ENCODE measurements at regions not wholly inside any gene's neighbourhood (a gene's known extent, or its start where the extent isn't known, plus 50 kb on each side); places are given as distances from the start of the nearest gene placed in this dataset.
"Not testable (repeated sequence)": the region's sequence is repeated elsewhere in the genome, so short reads cannot be mapped to it uniquely, and the experiment has no call there.

DNA sequence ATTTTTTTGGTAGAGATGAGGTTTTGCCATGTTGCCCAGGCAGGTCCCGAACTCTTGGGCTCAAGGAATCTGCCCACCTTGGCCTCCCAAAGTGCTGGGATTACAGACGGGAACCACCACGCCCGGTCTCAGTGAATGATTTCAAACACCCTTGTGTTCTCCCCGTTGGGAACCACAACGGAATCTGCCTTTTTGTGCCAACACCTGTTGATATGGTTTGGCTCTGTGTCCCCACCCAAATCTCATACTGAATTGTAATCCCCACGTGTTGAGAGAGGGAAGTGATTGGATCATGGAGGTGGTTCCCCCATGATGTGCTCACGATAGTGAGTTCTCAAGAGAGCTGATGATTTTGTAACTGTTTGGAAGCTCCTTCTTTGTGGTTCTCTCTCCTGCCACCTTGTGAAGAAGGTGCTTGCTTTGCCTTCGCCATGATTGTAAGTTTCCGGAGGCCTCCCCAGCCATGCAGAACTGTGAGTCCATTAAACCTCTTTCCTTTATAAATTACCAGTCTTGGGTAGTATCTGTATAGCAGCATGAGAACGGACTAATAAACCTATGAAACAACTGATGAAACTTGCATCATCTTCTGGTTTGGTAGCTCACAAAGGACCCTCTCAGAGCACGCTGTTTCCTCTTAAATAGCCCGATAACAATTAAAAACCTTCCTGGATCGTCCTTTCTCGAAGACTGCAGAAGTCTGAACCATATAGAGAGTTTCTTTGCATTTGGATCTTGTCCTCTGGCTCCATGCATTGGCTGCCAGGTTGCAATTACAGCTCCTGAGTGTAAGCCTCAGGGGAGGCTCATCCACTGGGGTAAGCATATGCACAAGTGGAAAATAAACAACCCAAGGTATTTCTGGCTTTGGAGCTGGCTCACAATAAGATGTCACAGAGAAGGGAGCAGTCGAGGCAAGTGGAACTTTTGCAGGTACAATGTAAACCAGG lies 91.5 kb downstream of the SPRY4 start:
- ATAC-seq = no peak
- no peaks in the 10 kb centered on the region for H3K36me3 Mint-ChIP-seq
- H3K4me1 Mint-ChIP-seq = no peaks in the 10 kb centered on the region
- no peak overlapping the region for H3K4me3 Mint-ChIP-seq
- no peaks in the 10 kb centered on the region for H3K9me3 Mint-ChIP-seq
- peaks cover 65% of the 10 kb centered on the region for H3K27me3 Mint-ChIP-seq
- no peak overlapping the region for H3K27ac Mint-ChIP-seq

DNA sequence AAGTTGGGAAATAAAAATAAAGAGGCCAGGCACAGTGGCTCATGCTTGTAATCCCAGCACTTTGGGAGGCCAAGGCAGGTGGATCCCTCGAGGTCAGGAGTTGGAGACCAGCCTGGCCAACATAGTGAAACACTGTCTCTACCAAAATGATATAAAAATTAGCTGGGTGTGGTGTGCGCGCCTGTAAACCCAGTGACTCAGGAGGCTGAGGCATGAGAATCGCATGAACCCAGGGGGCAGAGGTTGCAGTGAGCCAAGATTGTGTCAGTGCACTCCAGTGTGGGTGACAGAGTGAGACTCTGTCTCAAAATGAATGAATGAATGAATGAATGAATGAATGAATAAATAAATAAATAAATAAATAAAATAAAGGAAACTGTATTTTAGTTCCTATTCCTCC lies 93.9 kb downstream of the SPRY4 start:
- not testable (repeated sequence) for H3K4me3 Mint-ChIP-seq, H3K36me3 Mint-ChIP-seq, ATAC-seq, H3K9me3 Mint-ChIP-seq, H3K4me1 Mint-ChIP-seq, H3K27ac Mint-ChIP-seq
- H3K27me3 Mint-ChIP-seq = peaks cover 46% of the 10 kb centered on the region

DNA sequence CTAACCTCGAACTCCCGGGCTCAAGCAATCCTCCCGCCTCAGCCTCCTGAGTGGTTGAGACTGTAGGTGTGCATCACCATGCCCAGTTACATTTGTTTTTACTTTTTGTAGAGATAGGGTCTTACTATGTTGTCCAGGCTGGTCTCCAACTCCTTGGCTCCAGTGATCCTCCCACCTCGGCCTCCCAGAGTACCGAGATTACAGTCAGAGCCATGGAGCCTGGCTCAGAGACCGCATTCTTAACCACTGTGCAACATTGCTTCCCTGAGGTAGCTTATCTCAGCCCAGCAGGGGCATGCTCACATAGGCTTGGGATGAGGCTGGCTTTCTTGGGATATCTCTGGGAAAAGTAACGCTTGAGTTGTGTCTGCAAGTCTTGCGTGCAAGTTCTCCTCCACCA lies 99.7 kb downstream of the SPRY4 start:
- ATAC-seq = no peak
- Mint-ChIP-seq H3K4me1 (peaks cover 20% of the 10 kb centered on the region), H3K27ac (no peak overlapping the region), H3K27me3 (peaks cover 27% of the 10 kb centered on the region), H3K9me3 (no peaks in the 10 kb centered on the region), H3K36me3 (no peaks in the 10 kb centered on the region), H3K4me3 (no peak overlapping the region)

DNA sequence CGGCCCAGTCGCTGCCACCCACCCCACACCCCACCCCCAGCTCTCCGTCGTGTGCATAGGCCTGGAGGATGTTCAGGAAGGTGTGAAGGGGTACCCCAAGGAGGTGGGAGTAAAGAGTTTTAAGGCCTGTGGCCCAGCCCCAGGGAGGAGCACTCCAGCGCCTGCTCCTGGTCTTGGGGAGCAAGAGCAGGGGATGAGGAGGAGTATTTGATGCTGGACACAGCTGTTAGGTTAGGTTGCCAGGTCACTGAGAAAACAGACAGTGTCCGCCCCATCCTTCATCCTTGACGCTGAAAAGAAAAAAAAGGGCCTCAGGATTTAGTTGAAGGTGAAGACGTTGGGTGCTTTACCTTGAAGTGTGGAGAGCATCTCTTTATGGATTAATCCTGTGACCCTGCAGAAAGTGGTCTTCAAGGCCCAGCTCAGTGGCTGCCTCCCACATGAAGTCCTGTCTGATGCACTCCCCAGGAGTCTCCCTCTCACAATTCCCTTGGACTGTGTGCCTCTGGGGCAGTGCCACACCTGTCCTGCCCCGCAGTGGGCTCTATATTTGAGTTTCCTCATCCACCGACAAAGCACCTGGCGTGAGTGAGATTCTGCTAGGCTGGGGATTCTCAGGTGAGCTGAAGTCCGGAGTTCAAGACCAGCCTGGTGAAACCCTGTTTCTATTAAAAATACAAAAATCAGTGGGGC lies 101.8 kb downstream of the SPRY4 start:
- ATAC-seq = no peak
- H3K4me1 Mint-ChIP-seq = peaks cover 20% of the 10 kb centered on the region
- peaks cover 46% of the 10 kb centered on the region for H3K27me3 Mint-ChIP-seq
- H3K4me3 Mint-ChIP-seq = no peak overlapping the region
- no peak overlapping the region for H3K27ac Mint-ChIP-seq
- H3K36me3 Mint-ChIP-seq = no peaks in the 10 kb centered on the region
- no peaks in the 10 kb centered on the region for H3K9me3 Mint-ChIP-seq

DNA sequence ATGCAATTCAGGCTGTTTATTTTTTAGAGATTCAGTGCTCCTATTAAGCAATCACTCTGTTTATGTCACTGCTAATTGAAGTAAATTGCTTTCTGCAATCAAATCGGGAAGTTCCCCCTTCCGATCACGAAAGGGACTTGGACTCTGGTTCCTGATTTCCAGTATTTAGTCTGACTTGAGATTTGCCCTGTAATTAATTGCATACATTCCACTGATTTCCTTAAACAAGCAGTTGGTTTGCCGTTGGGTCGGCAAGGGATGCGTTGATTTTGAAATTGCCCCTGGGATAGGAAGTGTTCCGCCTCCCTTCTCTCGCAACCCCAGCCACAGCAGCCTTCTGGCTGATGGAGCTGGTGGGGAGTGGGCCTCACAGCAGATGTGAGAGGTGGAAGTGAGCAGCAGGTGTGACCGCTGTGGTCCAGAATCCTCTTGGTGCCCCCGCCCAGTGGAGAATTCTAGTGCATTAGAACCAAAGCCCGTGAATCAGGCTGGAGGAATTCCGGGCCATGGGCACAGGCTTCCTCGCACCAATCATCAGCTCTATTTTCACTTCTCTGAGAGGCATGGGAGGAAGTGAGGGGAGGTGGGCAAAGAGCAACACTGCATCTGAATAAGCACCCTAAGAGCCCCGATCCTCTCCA lies 102.5 kb downstream of the SPRY4 start:
- peaks cover 20% of the 10 kb centered on the region for H3K4me1 Mint-ChIP-seq
- peaks cover 52% of the 10 kb centered on the region for H3K27me3 Mint-ChIP-seq
- H3K27ac Mint-ChIP-seq = no peak overlapping the region
- H3K4me3 Mint-ChIP-seq = no peak overlapping the region
- H3K9me3 Mint-ChIP-seq = no peaks in the 10 kb centered on the region
- no peak for ATAC-seq
- H3K36me3 Mint-ChIP-seq = no peaks in the 10 kb centered on the region

DNA sequence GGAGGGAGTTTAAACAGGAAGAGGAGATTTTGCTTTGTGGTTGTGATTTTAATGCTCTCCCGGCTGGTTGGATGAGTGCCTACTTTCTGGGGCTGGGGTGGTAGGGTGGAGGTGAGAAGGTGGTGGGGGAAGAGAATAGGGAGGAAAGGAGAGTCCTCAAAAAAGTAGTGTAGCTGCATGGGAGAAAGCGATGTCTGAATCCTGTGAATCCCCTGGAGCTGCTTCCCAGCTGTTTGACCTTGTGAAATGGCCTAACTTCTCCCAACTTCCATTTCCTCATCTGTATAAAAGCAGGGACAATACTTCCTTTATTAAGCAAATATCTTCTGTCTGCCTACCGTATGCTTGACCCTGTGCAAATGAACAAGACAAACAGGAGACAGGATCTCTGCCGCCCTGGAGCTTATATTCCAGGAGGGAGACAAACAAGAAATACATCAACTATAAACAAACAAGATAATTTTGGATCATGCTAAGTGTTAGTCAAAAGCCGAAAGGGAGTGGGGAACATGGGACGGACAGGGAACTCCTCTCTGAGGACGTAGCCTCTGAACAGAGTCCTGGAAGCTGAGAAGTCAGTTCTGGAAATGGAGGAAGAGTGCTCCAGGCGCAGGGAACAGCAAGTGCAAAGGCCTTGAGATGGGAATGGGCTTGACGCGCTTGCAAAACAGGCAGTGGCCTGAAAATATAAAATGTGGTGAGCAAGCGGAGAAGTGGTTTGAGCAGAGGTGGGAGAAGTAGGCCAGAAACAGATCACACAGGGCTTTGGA lies 103.5 kb downstream of the SPRY4 start:
- Mint-ChIP-seq H3K9me3 (no peaks in the 10 kb centered on the region), H3K27me3 (peaks cover 62% of the 10 kb centered on the region), H3K4me3 (no peak overlapping the region), H3K36me3 (no peaks in the 10 kb centered on the region), H3K4me1 (peaks cover 20% of the 10 kb centered on the region), H3K27ac (no peak overlapping the region)
- no peak for ATAC-seq

DNA sequence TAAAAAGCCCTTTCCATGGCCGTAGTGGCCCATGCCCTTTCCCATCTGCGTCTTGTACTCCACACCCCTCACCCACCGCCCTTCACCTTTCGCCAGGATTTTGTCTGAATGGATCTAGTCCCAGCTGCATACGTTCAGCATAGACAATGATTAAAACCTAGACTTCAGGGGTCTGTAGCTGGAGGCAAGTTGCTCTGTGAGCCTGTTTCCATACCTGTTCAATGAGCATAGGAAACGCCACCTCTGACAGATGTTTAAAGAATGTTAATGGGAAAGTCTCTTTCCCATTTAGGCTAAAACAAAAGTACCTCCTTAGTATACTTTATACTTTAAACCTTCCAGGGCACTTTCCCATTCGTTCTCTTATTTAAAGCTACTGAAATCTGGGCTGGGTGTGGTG lies 105.7 kb downstream of the SPRY4 start:
- H3K27me3 Mint-ChIP-seq = peaks cover 67% of the 10 kb centered on the region
- no peaks in the 10 kb centered on the region for H3K9me3 Mint-ChIP-seq
- no peak overlapping the region for H3K27ac Mint-ChIP-seq
- H3K36me3 Mint-ChIP-seq = no peaks in the 10 kb centered on the region
- ATAC-seq = no peak
- peaks cover 20% of the 10 kb centered on the region for H3K4me1 Mint-ChIP-seq
- H3K4me3 Mint-ChIP-seq = no peak overlapping the region

DNA sequence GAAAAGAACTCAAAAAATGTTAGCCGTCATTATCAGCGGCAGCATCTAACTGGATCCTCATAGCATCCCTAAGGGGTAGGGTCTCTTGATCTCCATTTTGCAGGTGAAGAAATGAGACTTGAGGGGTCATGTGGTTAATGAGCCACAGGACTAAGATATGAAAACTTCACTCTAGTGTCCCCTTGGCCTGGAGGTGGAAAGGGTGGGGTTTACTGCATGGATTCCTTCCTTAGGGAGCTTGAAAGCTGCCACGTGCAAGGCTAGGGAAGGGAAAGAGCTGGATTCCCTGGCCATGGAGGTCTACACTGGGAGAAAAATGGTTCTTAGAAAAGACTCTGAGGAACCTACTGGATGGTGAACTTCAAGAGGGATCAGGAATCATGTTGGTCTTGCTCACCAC lies 107.9 kb downstream of the SPRY4 start:
- Mint-ChIP-seq H3K27ac (no peak overlapping the region), H3K36me3 (no peaks in the 10 kb centered on the region), H3K9me3 (no peaks in the 10 kb centered on the region), H3K4me1 (peaks cover 6% of the 10 kb centered on the region), H3K4me3 (no peak overlapping the region), H3K27me3 (peaks cover 58% of the 10 kb centered on the region)
- ATAC-seq = no peak

DNA sequence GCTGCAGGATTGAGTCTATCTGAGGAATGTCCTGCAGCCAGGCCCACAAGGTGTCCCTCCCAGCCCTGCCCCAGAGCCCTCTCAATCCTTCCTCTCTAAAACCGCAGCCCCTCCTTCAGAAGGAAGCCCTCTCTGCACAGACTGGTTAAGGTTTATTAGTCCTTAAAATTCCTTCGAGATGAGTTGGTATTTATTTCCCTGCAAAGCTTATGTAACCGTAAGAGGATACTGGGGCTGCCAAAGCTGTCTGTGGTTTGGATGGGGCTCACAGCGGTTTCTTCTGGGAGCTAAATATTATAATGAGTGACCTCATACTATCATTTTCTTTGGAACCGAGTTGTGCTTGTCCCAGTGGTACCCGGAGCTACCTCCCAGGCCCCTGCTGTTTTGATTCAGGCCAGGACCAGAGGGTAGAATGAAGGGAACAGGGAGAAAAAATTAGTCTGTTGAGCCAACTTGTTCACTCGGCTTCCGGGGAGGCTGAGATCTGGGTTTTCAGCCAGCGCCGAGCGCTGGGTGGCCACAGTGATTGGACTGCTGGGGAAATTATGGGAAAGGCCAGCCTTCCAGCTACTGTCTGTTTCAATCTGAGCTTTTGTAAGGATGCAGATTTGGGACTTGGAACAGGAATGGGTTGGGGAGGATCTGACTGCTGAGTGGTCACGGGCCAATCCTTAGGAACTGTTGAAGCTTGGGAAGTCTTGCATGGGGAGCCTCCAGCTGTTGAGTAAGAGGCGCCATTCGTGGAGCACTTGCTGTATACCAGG lies 107.5 kb downstream of the NDFIP1 start:
- H3K4me3 Mint-ChIP-seq = no peak overlapping the region
- no peak overlapping the region for H3K27ac Mint-ChIP-seq
- no peaks in the 10 kb centered on the region for H3K4me1 Mint-ChIP-seq
- H3K9me3 Mint-ChIP-seq = no peaks in the 10 kb centered on the region
- H3K36me3 Mint-ChIP-seq = no peaks in the 10 kb centered on the region
- ATAC-seq = no peak
- H3K27me3 Mint-ChIP-seq = peaks cover 50% of the 10 kb centered on the region

DNA sequence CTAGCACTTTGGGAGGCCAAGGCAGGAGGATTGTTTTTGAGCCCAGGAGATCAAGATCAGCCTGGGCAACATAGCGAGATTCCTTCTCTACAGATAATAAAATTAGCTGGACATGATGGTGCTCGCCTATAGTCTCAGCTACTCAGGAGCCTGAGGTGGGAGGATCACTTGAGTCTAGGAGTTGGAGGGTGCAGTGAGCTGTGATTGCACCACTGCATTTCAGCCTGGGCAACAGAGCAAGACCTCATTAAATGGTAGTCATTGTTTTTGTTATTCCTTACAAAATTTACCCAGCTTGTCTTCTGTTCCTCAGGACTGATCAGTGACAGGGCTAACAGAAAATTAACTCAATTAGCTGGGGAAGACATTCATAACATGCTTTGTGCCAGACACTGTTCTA lies 104.5 kb downstream of the NDFIP1 start:
- no peak for ATAC-seq
- Mint-ChIP-seq H3K27ac (no peak overlapping the region), H3K9me3 (no peaks in the 10 kb centered on the region), H3K36me3 (no peaks in the 10 kb centered on the region), H3K4me3 (no peak overlapping the region), H3K27me3 (peaks cover 21% of the 10 kb centered on the region), H3K4me1 (no peaks in the 10 kb centered on the region)

DNA sequence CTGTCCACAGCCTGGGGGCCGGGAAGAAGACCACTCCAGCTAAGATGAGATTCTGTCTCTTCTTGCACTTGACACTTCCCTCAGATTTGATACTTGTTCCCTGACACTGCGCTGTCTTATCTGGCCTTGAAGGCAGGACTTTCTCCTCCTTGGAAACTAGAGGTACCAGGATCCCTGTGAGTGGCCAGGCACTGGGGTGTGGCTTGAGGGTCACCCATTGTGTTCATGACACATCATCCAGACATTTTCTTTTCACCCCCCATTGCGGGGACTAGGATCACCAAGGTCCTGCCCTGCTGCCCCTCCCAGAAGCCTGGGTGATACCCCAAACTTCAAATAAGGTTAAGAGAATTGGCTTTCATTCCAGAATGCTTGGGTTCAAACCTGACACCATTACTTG lies 103.3 kb downstream of the NDFIP1 start:
- H3K4me1 Mint-ChIP-seq = no peaks in the 10 kb centered on the region
- H3K9me3 Mint-ChIP-seq = no peaks in the 10 kb centered on the region
- peaks cover 12% of the 10 kb centered on the region for H3K27me3 Mint-ChIP-seq
- no peaks in the 10 kb centered on the region for H3K36me3 Mint-ChIP-seq
- ATAC-seq = peak; percentile 21
- no peak overlapping the region for H3K27ac Mint-ChIP-seq
- no peak overlapping the region for H3K4me3 Mint-ChIP-seq

DNA sequence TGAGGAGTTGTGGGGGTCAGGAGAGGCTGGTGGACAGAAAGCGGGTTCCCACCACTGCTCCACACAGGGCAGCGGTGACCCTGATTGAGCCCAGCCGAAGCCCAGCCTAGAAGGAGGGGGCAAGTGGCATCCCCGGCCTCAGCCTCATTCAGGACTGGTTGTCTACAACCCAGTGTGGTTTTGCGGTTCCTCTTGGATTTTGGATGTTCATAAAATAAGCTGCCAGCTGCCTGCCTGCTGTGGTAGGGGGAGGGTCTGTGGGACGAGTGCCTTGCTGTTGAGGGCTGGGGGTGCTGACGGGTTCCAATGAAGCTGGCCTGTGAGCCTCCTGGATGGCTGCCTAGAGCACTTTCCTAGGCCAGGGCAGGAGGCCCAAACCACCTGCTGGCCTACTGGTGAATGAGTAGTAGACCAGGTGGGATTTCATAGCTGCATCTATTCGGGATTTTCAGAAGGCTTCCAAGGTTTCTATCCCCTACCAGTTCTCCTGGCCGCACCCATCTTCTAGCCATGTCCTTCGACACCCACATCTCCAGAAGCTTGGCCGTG lies 102.4 kb downstream of the NDFIP1 start:
- peaks cover 2% of the 10 kb centered on the region for H3K27me3 Mint-ChIP-seq
- no peaks in the 10 kb centered on the region for H3K36me3 Mint-ChIP-seq
- no peak overlapping the region for H3K4me3 Mint-ChIP-seq
- no peak overlapping the region for H3K27ac Mint-ChIP-seq
- H3K4me1 Mint-ChIP-seq = no peaks in the 10 kb centered on the region
- ATAC-seq = no peak
- no peaks in the 10 kb centered on the region for H3K9me3 Mint-ChIP-seq

DNA sequence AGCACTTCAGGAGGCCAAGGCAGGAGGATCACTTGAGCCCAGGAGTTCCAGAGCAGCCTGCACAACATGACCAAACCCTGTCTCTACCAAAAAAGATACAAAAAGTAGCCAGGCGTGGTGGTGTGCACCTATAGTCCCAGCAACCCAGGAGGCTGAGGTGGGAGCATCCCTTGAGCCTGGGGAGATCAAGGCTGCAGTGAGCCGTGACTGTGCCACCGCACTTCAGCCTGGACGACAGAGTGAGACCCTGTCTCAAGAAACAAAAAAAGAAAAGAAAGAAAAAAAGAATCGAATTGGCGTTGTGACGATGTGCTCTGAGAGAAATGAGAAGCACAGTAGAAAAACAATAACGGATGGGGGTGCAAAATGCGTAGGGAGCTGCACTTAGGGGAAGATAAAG lies 101.4 kb downstream of the NDFIP1 start:
- H3K27ac Mint-ChIP-seq = no peak overlapping the region
- no peak for ATAC-seq
- H3K27me3 Mint-ChIP-seq = no peaks in the 10 kb centered on the region
- H3K4me1 Mint-ChIP-seq = no peaks in the 10 kb centered on the region
- no peak overlapping the region for H3K4me3 Mint-ChIP-seq
- H3K36me3 Mint-ChIP-seq = no peaks in the 10 kb centered on the region
- no peaks in the 10 kb centered on the region for H3K9me3 Mint-ChIP-seq

DNA sequence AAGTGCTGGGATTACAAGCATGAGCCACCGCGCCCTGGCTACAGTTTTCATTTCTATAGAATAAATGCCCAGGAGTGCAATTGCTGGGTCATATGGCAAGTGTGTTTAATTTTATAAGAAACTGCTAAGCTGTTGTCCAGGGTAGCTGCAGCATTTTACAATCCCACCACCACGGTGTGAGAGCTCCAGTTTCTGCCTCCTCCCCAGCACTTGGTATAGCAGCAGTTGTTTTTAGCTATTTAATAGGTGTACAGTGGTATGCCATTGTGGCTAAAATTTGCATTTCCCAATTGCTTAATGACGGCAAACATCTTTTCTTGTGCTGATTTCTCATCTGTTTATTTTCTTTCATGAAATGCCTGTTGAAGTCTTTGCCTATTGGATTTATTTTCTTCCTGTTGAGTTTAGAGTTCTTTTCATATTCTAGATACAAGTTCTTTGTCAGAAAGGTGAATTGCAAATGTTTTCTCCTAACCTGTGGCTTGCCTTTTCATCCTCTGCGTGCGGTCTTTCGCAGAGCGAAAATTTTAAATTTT lies 100.3 kb downstream of the NDFIP1 start:
- Mint-ChIP-seq H3K36me3 (no peaks in the 10 kb centered on the region), H3K4me3 (no peak overlapping the region), H3K4me1 (no peaks in the 10 kb centered on the region), H3K9me3 (no peaks in the 10 kb centered on the region), H3K27me3 (no peaks in the 10 kb centered on the region), H3K27ac (no peak overlapping the region)
- no peak for ATAC-seq
